Trophoblast cell (in vitro differentiated cells and primary cell): ENCODE measurements at regions not wholly inside any gene's neighbourhood (a gene's known extent, or its start where the extent isn't known, plus 50 kb on each side); places are given as distances from the start of the nearest gene placed in this dataset.

Experiments
- DNase-seq, 2 donors: peaks; one replicate each; pipeline ENCODE4 v3.0.0-alpha.2; 2016
- H2AFZ ChIP-seq: 2 replicates; pipeline ENCODE4 v1.6.1; 2013; ENCODE audit warnings: low read length, moderate library complexity, mild to moderate bottlenecking; ENCODE audit not compliant: insufficient read depth, poor library complexity
- H2AK5ac ChIP-seq: 2 replicates; pipeline ENCODE4 v1.6.1; 2013; ENCODE audit warnings: mild to moderate bottlenecking, low read length
- H2BK120ac ChIP-seq: 2 replicates; pipeline ENCODE4 v1.6.1; 2013; ENCODE audit warnings: low read length, mild to moderate bottlenecking, moderate library complexity; ENCODE audit not compliant: insufficient read depth, poor library complexity
- H2BK12ac ChIP-seq: 2 replicates; pipeline ENCODE4 v1.6.1; 2013; ENCODE audit warnings: mild to moderate bottlenecking, low read length, moderate library complexity
- H2BK5ac ChIP-seq: 2 replicates; pipeline ENCODE4 v1.6.1; 2013; ENCODE audit warnings: low read length, low read depth, moderate library complexity, mild to moderate bottlenecking; ENCODE audit not compliant: poor library complexity
- H3K14ac ChIP-seq: 2 replicates; pipeline ENCODE4 v1.6.1; 2013; ENCODE audit warnings: mild to moderate bottlenecking, low read length
- H3K18ac ChIP-seq: 2 replicates; pipeline ENCODE4 v1.6.1; 2013; ENCODE audit warnings: mild to moderate bottlenecking, low read length
- H3K23ac ChIP-seq: 2 replicates; pipeline ENCODE4 v1.6.1; 2013; ENCODE audit warnings: low read length
- H3K27ac ChIP-seq: 2 replicates; pipeline ENCODE4 v1.5.1; 2013; ENCODE audit warnings: low read depth, mild to moderate bottlenecking, inconsistent platforms, low read length, moderate library complexity
- H3K27me3 ChIP-seq: 2 replicates; pipeline ENCODE4 v1.6.1; 2013; ENCODE audit warnings: inconsistent platforms, mild to moderate bottlenecking, low read length, moderate library complexity; ENCODE audit not compliant: insufficient read depth
- H3K36me3 ChIP-seq, 2 experiments: 1 replicate in 1 of 2; 2 replicates in 1 of 2; pipeline ENCODE4 v1.6.1; 2013; ENCODE audit warnings: low read length in 2 of 2, mild to moderate bottlenecking in 2 of 2, moderate library complexity in 1 of 2; ENCODE audit not compliant: insufficient read depth in 2 of 2, control insufficient read depth in 1 of 2
- H3K4ac ChIP-seq: 2 replicates; pipeline ENCODE4 v1.6.1; 2013; ENCODE audit warnings: low read depth, mild to moderate bottlenecking, low read length, moderate library complexity
- H3K4me1 ChIP-seq, 2 experiments: 1 replicate in 1 of 2; 2 replicates in 1 of 2; pipeline ENCODE4 v1.6.1; 2013; ENCODE audit warnings: low read length in 2 of 2, mild to moderate bottlenecking in 2 of 2, moderate library complexity in 1 of 2; ENCODE audit not compliant: insufficient read depth in 2 of 2, control insufficient read depth in 1 of 2
- H3K4me2 ChIP-seq: 2 replicates; pipeline ENCODE4 v1.6.1; 2013; ENCODE audit warnings: inconsistent platforms, mild to moderate bottlenecking, low read length, moderate library complexity
- H3K4me3 ChIP-seq: 2 replicates; pipeline ENCODE4 v1.5.1; 2013; ENCODE audit warnings: mild to moderate bottlenecking, low read depth, low read length, inconsistent platforms
- H3K79me1 ChIP-seq: one replicate; pipeline ENCODE4 v1.6.1; 2013; ENCODE audit warnings: low read length
- H3K79me2 ChIP-seq: 2 replicates; pipeline ENCODE4 v1.6.1; 2013; ENCODE audit warnings: low read length, mild to moderate bottlenecking; ENCODE audit not compliant: control insufficient read depth, insufficient read depth, poor library complexity
- H3K9ac ChIP-seq: 2 replicates; pipeline ENCODE4 v1.6.1; 2013; ENCODE audit warnings: mild to moderate bottlenecking, low read length
- H3K9me3 ChIP-seq: 2 replicates; pipeline ENCODE4 v1.6.1; 2013; ENCODE audit warnings: low read depth, mild to moderate bottlenecking, control low read depth, inconsistent platforms, low read length; ENCODE audit not compliant: insufficient read depth
- H4K12ac ChIP-seq: 2 replicates; pipeline ENCODE4 v1.6.1; 2013; ENCODE audit warnings: low read depth, mild to moderate bottlenecking, low read length, moderate library complexity
- H4K8ac ChIP-seq: 2 replicates; pipeline ENCODE4 v1.6.1; 2013; ENCODE audit warnings: low read depth, mild to moderate bottlenecking, low read length, moderate library complexity
- H4K91ac ChIP-seq: one replicate; pipeline ENCODE4 v1.6.1; 2013; ENCODE audit warnings: low read depth, mild to moderate bottlenecking, low read length, moderate library complexity
- WGBS: extraction: QIAGEN DNeasy Blood & Tissue Kit; methylation state at CpG from one replicate; pipeline ENCODE4 v1.1.7; 2013; ENCODE audit warnings: missing lambda C conversion rate; ENCODE audit not compliant: insufficient read length, insufficient coverage; ENCODE audit errors: extremely low coverage; 5-methylcytosine and 5-hydroxymethylcytosine counted together

- no peak overlapping the region for H2BK120ac ChIP-seq
- H4K8ac ChIP-seq = no peak overlapping the region
- H3K14ac ChIP-seq = no peak overlapping the region
- H3K4me3 ChIP-seq = no peak overlapping the region
- H3K4me1 ChIP-seq = no peaks in the 10 kb centered on the region
- no peak overlapping the region for H2AFZ ChIP-seq
- H3K9ac ChIP-seq = no peak overlapping the region
- H4K91ac ChIP-seq = no peak overlapping the region
- H3K23ac ChIP-seq = no peak overlapping the region
- H3K27ac ChIP-seq = no peak overlapping the region
- H2BK12ac ChIP-seq = no peak overlapping the region
- H4K12ac ChIP-seq = no peak overlapping the region
- H2BK5ac ChIP-seq = no peak overlapping the region
- H3K18ac ChIP-seq = no peak overlapping the region
- no peaks in the 10 kb centered on the region for H3K9me3 ChIP-seq
- no peak overlapping the region for H3K4ac ChIP-seq
- no peak for DNase-seq
- no peak overlapping the region for H2AK5ac ChIP-seq
- H3K4me2 ChIP-seq = no peak overlapping the region
- no peaks in the 10 kb centered on the region for H3K79me2 ChIP-seq
- H3K27me3 ChIP-seq = no peaks in the 10 kb centered on the region
- H3K79me1 ChIP-seq = no peaks in the 10 kb centered on the region
- WGBS = no CpG with 5 or more reads among the region's 8 CpGs
- no peaks in the 10 kb centered on the region for H3K36me3 ChIP-seq
Observed at GRCh38 chr3:59404851-59405250, 355.0 kb upstream of the CFAP20DC start.

DNA sequence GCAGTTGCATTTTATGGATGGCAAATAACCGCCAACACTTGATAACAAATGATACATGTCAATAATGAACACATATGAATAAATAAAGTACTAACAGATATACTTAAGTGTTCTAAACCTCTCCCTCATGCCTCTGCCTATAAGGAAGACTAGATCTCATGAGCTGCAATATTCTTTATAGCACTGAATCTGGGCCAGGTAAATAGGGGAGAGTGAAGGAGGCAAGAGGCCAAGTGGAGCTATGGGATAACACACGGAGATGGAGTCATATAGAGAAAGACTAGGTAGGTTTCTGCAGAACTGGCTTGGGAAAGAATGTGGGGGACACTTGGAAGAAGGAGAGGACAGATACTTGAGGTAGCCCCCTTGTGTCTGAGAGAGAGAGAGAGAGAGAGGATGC lies 354.2 kb upstream of the CFAP20DC start:
- H3K27ac ChIP-seq = no peak overlapping the region

DNA sequence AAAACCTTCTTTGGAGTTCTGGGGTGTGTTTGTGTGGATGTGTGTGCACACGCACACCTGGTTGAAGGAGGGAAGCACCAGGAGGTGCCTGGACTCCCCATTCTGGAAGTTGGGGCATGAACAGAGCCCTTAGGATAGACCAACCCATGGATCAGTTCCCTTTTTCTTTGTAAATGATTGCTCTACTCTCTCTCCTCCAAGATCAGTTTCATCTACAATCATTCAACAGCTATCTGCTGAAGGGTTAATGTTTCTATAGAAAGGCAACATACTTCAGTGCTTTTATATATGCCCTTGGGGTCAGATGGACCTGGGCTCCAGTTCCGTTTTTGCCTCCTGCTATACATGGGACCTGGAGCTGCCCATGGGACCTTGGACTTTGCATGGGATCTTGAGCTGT lies 352.1 kb upstream of the CFAP20DC start:
- H3K4me2 ChIP-seq = no peak overlapping the region
- no peak overlapping the region for H4K8ac ChIP-seq
- no peak for DNase-seq
- no peak overlapping the region for H2AFZ ChIP-seq
- H3K79me2 ChIP-seq = no peaks in the 10 kb centered on the region
- no peak overlapping the region for H2BK5ac ChIP-seq
- no peaks in the 10 kb centered on the region for H3K27me3 ChIP-seq
- H3K18ac ChIP-seq = no peak overlapping the region
- H3K4me3 ChIP-seq = no peak overlapping the region
- H2AK5ac ChIP-seq = no peak overlapping the region
- no peak overlapping the region for H3K23ac ChIP-seq
- H3K9ac ChIP-seq = no peak overlapping the region
- no CpG with 5 or more reads among the region's 2 CpGs for WGBS
- no peaks in the 10 kb centered on the region for H3K36me3 ChIP-seq
- no peaks in the 10 kb centered on the region for H3K4me1 ChIP-seq
- no peak overlapping the region for H4K91ac ChIP-seq
- no peak overlapping the region for H3K14ac ChIP-seq
- H3K9me3 ChIP-seq = no peaks in the 10 kb centered on the region
- no peak overlapping the region for H4K12ac ChIP-seq
- no peak overlapping the region for H3K4ac ChIP-seq
- no peaks in the 10 kb centered on the region for H3K79me1 ChIP-seq
- H2BK12ac ChIP-seq = no peak overlapping the region
- no peak overlapping the region for H2BK120ac ChIP-seq
- H3K27ac ChIP-seq = no peak overlapping the region

More for the DNA sequence above, 354.2 kb upstream of the CFAP20DC start:
- no peak overlapping the region for H4K12ac ChIP-seq
- WGBS = no CpG with 5 or more reads among the region's 2 CpGs
- H3K9me3 ChIP-seq = no peaks in the 10 kb centered on the region
- H3K4me3 ChIP-seq = no peak overlapping the region
- H3K4me1 ChIP-seq = no peaks in the 10 kb centered on the region
- H2BK120ac ChIP-seq = no peak overlapping the region
- H3K23ac ChIP-seq = no peak overlapping the region
- no peak overlapping the region for H3K18ac ChIP-seq
- H4K8ac ChIP-seq = no peak overlapping the region
- H2BK12ac ChIP-seq = no peak overlapping the region
- no peak for DNase-seq
- H4K91ac ChIP-seq = no peak overlapping the region
- H3K79me1 ChIP-seq = no peaks in the 10 kb centered on the region
- no peaks in the 10 kb centered on the region for H3K36me3 ChIP-seq
- no peak overlapping the region for H2AFZ ChIP-seq
- no peak overlapping the region for H3K9ac ChIP-seq
- no peak overlapping the region for H3K4ac ChIP-seq
- no peak overlapping the region for H2AK5ac ChIP-seq
- no peak overlapping the region for H3K4me2 ChIP-seq
- no peak overlapping the region for H3K14ac ChIP-seq
- no peaks in the 10 kb centered on the region for H3K27me3 ChIP-seq
- no peaks in the 10 kb centered on the region for H3K79me2 ChIP-seq
- H2BK5ac ChIP-seq = no peak overlapping the region

- Histone ChIP-seq H3K9me3 (no peaks in the 10 kb centered on the region), H3K4me1 (no peaks in the 10 kb centered on the region), H2BK12ac (no peak overlapping the region), H2BK5ac (no peak overlapping the region), H3K79me1 (no peaks in the 10 kb centered on the region), H2AFZ (no peak overlapping the region), H3K36me3 (no peaks in the 10 kb centered on the region), H4K91ac (no peak overlapping the region), H4K12ac (no peak overlapping the region), H3K4me3 (no peak overlapping the region), H3K9ac (no peak overlapping the region), H3K23ac (no peak overlapping the region), H3K27ac (no peak overlapping the region), H2AK5ac (no peak overlapping the region), H3K18ac (no peak overlapping the region), H3K4ac (no peak overlapping the region), H2BK120ac (no peak overlapping the region), H3K4me2 (no peak overlapping the region), H3K27me3 (no peaks in the 10 kb centered on the region), H4K8ac (no peak overlapping the region), H3K14ac (no peak overlapping the region), H3K79me2 (no peaks in the 10 kb centered on the region)
- DNase-seq = no peak
- no CpG with 5 or more reads among the region's 1 CpG for WGBS
Observed at GRCh38 chr3:59392116-59392515, 342.3 kb upstream of the CFAP20DC start.
